Breast epithelium (tissue), 4 donors: ENCODE measurements at regions not wholly inside any gene's neighbourhood (a gene's known extent, or its start where the extent isn't known, plus 50 kb on each side); places are given as distances from the start of the nearest gene placed in this dataset.
"Not testable (repeated sequence)": the region's sequence is repeated elsewhere in the genome, so short reads cannot be mapped to it uniquely, and the experiment has no call there.

Experiments used
- DNase-seq, 2 donors: peaks; one replicate each; pipeline ENCODE4 v3.0.0-alpha.2; 2019; ENCODE audit warnings: low spot score in 2 of 2
- H3K27ac ChIP-seq, 2 donors: fragments of 200-600 bp; sonication (generic) in 1 of 2; one replicate each; pipeline ENCODE4 v1.5.1; 2016 to 2019; ENCODE audit warnings: mild to moderate bottlenecking in 1 of 2
- H3K27me3 ChIP-seq, 2 donors: fragments of 200-600 bp; sonication (generic) in 1 of 2; one replicate each; pipeline versions ENCODE4 v1.5.1 to v1.6.0; 2017 to 2019; ENCODE audit warnings: control low read depth in 1 of 2, mild to moderate bottlenecking in 1 of 2
- H3K36me3 ChIP-seq: fragments of 200-600 bp; one replicate; pipeline ENCODE4 v1.5.1; 2019
- H3K4me1 ChIP-seq, 2 donors: fragments of 200-600 bp; sonication (generic); one replicate each; pipeline ENCODE4 v1.5.1; 2016 to 2019; ENCODE audit warnings: control low read depth in 1 of 2
- H3K4me3 ChIP-seq, 3 donors: fragments of 200-600 bp; sonication (generic); 1 replicate in 2 of 3; 2 replicates in 1 of 3; pipeline ENCODE4 v1.5.1; 2016 to 2019; ENCODE audit warnings: mild to moderate bottlenecking in 3 of 3, moderate library complexity in 2 of 3
- H3K9me3 ChIP-seq, 2 donors: fragments of 200-600 bp; sonication (generic) in 1 of 2; one replicate each; pipeline ENCODE4 v1.5.1; 2016 to 2019; ENCODE audit warnings: control low read depth in 1 of 2
- POLR2A ChIP-seq: fragments of 450-650 bp; IDR thresholded peaks from one replicate; pipeline ENCODE4 v1.6.1; 2016; ENCODE audit warnings: antibody characterized with exemption, mild to moderate bottlenecking, moderate library complexity
- POLR2AphosphoS5 ChIP-seq, 3 donors: sonication (generic); formaldehyde crosslinking; IDR thresholded peaks; one replicate each; pipeline ENCODE4 v1.6.1; 2017; ENCODE audit warnings: antibody characterized with exemption in 3 of 3
- intact Hi-C: fragments of 100-400 bp; cut with DNase I; formaldehyde crosslinking; loops from one replicate; pipeline ENCODE4 v1.15.1; 2023; ENCODE audit warnings: low total_unique reads
- TF ChIP-seq, protein P1 (sequence below), 3 donors: fragments of 450-650 bp; IDR thresholded peaks; one replicate each; pipeline ENCODE4 v1.5.1; 2016 to 2017; ENCODE audit warnings: antibody characterized with exemption in 3 of 3, mild to moderate bottlenecking in 3 of 3, moderate library complexity in 3 of 3

DNA sequence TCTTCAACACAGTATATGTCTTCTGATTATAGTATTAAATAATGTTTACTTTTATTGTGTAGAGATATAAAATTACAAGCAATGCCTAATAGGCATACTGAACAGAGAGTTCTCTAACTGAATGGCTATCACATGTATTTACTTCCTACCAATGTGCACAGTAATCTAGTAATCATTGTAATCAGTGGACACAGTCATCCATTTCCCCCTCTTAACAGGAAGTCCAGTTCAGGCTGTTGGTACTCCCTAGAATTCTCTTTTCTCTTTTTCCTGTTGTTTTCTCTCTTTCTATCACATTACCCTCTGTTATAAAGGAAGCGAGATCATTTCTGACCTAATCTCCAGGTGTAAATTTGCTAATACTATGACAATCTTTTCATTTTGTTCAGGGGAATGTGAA lies 172.5 kb downstream of the HTR1B start:
- no peak for TF ChIP-seq POLR2A
- TF ChIP-seq POLR2AphosphoS5 (IDR thresholded peaks at IDR 0.05) = no peak
- TF ChIP-seq, protein P1, sequence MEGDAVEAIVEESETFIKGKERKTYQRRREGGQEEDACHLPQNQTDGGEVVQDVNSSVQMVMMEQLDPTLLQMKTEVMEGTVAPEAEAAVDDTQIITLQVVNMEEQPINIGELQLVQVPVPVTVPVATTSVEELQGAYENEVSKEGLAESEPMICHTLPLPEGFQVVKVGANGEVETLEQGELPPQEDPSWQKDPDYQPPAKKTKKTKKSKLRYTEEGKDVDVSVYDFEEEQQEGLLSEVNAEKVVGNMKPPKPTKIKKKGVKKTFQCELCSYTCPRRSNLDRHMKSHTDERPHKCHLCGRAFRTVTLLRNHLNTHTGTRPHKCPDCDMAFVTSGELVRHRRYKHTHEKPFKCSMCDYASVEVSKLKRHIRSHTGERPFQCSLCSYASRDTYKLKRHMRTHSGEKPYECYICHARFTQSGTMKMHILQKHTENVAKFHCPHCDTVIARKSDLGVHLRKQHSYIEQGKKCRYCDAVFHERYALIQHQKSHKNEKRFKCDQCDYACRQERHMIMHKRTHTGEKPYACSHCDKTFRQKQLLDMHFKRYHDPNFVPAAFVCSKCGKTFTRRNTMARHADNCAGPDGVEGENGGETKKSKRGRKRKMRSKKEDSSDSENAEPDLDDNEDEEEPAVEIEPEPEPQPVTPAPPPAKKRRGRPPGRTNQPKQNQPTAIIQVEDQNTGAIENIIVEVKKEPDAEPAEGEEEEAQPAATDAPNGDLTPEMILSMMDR (IDR thresholded peaks at IDR 0.05) = no peak
- H3K36me3 ChIP-seq = no peaks in the 10 kb centered on the region
- H3K9me3 ChIP-seq = no peaks in the 10 kb centered on the region
- intact Hi-C loops = no loop called here
- H3K27ac ChIP-seq = no peak overlapping the region
- no peaks in the 10 kb centered on the region for H3K27me3 ChIP-seq
- H3K4me1 ChIP-seq = no peaks in the 10 kb centered on the region
- no peak for DNase-seq
- H3K4me3 ChIP-seq = no peak overlapping the region

- Histone ChIP-seq H3K4me1 (no peaks in the 10 kb centered on the region), H3K9me3 (peaks cover 0 to 7% of the 10 kb centered on the region in 2 donors), H3K27me3 (no peaks in the 10 kb centered on the region), H3K4me3 (no peak overlapping the region), H3K36me3 (no peaks in the 10 kb centered on the region), H3K27ac (no peak overlapping the region)
- DNase-seq = no peak
- intact Hi-C loops = no loop called here
- TF ChIP-seq, protein P1 (IDR thresholded peaks at IDR 0.05) = no peak
- TF ChIP-seq POLR2A (no peak), POLR2AphosphoS5 (IDR thresholded peaks at IDR 0.05) (no peak)
These were observed 176.8 kb downstream of the HTR1B start for GRCh38 chr6:77286541-77286940.

GRCh38 chr6:77273929-77274328 lies 189.4 kb downstream of the HTR1B start:
- H3K9me3 ChIP-seq = peaks cover 14 to 21% of the 10 kb centered on the region in 2 donors
- TF ChIP-seq POLR2A (no peak), POLR2AphosphoS5 (IDR thresholded peaks at IDR 0.05) (no peak)
- TF ChIP-seq, protein P1 (IDR thresholded peaks at IDR 0.05) = no peak
- H3K27me3 ChIP-seq = no peaks in the 10 kb centered on the region
- no peaks in the 10 kb centered on the region for H3K36me3 ChIP-seq
- H3K27ac ChIP-seq = no peak overlapping the region
- H3K4me1 ChIP-seq = no peaks in the 10 kb centered on the region
- intact Hi-C loops = no loop called here
- DNase-seq = no peak
- no peak overlapping the region for H3K4me3 ChIP-seq

DNA sequence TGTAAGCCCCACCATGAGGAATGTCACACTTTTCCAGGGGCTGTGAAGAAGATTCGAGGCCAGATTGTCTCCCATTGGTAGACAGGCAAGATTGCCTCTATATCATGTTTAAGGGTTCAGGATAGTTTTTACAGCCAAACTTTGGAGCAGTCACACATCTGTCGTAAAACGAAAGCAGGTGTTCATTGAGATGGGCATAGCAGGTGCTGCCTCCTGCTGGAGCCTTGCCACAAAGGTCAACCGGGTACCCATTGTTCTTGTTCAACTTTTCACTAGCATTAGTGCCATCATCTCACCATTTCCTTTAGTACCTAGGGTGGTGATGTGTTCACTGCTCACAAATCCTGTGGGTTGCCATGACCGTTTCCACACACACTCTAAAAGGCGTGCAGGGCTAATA lies 198.3 kb downstream of the HTR1B start:
- H3K9me3 ChIP-seq = no peaks in the 10 kb centered on the region

GRCh38 chr6:77263003-77263402 lies 200.3 kb downstream of the HTR1B start:
- Histone ChIP-seq H3K9me3 (no peaks in the 10 kb centered on the region), H3K27me3 (no peaks in the 10 kb centered on the region), H3K36me3 (no peaks in the 10 kb centered on the region), H3K4me3 (no peak overlapping the region), H3K4me1 (no peaks in the 10 kb centered on the region), H3K27ac (no peak overlapping the region)
- TF ChIP-seq, protein P1 (IDR thresholded peaks at IDR 0.05) = no peak
- no peak for TF ChIP-seq POLR2A
- no peak for TF ChIP-seq POLR2AphosphoS5 (IDR thresholded peaks at IDR 0.05)
- intact Hi-C loops = no loop called here
- DNase-seq = no peak

More for the DNA sequence above, 198.3 kb downstream of the HTR1B start:
- no peaks in the 10 kb centered on the region for H3K27me3 ChIP-seq
- TF ChIP-seq POLR2AphosphoS5 (IDR thresholded peaks at IDR 0.05) (no peak), POLR2A (no peak)
- TF ChIP-seq, protein P1 (IDR thresholded peaks at IDR 0.05) = no peak
- no peak overlapping the region for H3K27ac ChIP-seq
- intact Hi-C loops = no loop called here
- no peak overlapping the region for H3K4me3 ChIP-seq
- no peak for DNase-seq
- H3K4me1 ChIP-seq = no peaks in the 10 kb centered on the region
- H3K36me3 ChIP-seq = no peaks in the 10 kb centered on the region

GRCh38 chr6:77251801-77252200 lies 211.5 kb downstream of the HTR1B start:
- H3K4me1 ChIP-seq, intact Hi-C loops, H3K27me3 ChIP-seq, DNase-seq, H3K9me3 ChIP-seq, H3K27ac ChIP-seq, H3K36me3 ChIP-seq, H3K4me3 ChIP-seq: not testable (repeated sequence)
